ENCODE measurements at regions not wholly inside any gene's neighbourhood (a gene's known extent, or its start where the extent isn't known, plus 50 kb on each side); places are given as distances from the start of the nearest gene placed in this dataset.
"Not testable (repeated sequence)": the region's sequence is repeated elsewhere in the genome, so short reads cannot be mapped to it uniquely, and the experiment has no call there.

GRCh38 chr5:166287866-166288265 is 2003.6 kb upstream of the WWC1 start (continued):
- TF ChIP-seq ZNF646 (CRISPR knock-in tag; IDR thresholded peaks at IDR 0.05) (no peak), HCFC1 (IDR thresholded peaks at IDR 0.05; ENCODE audit: low read depth, low read length) (no peak), CBFB (CRISPR knock-in tag; IDR thresholded peaks at IDR 0.05) (no peak)

- H3K27ac ChIP-seq (ENCODE audit: extremely low read length, insufficient read depth, low read length); DNase-seq (ENCODE audit: low spot score); POLR2A ChIA-PET; H3K79me2 ChIP-seq (ENCODE audit: insufficient read depth, low read length); BruUV-seq (replicated peaks); H4K20me1 ChIP-seq (ENCODE audit: insufficient read depth, low read length); H3K4me3 ChIP-seq (replicated peaks in 1 of 3; ENCODE audit: insufficient read depth in 1 of 3, low read depth in 2 of 3, low read length in 3 of 3); FAIRE-seq; H3K9ac ChIP-seq (ENCODE audit: insufficient read depth, low read depth, low read length); H3K4me2 ChIP-seq (ENCODE audit: low read depth, low read length); intact Hi-C loops (cut with micrococcal nuclease; ENCODE audit: unreplicated experiment); CTCF ChIA-PET (ENCODE audit: low intra/inter-chr PET ratio, low total read pairs); ATAC-seq; in situ Hi-C loops (cut with HindIII; ENCODE audit: extremely low pct_ligation_motif_present, low pct_unique_long_range_greater_than_20kb); H2AFZ ChIP-seq (ENCODE audit: low read length); H3K4me1 ChIP-seq (ENCODE audit: insufficient read depth, low read length); H3K36me3 ChIP-seq (replicated peaks in 1 of 2; ENCODE audit: control insufficient read depth in 1 of 2, insufficient read depth in 2 of 2, low read length in 2 of 2); H3K27me3 ChIP-seq (ENCODE audit: control insufficient read depth in 1 of 2, insufficient read depth in 2 of 2, low read length in 2 of 2): not testable (repeated sequence)
- 8% methylated on average over 2 of the region's 2 CpGs for WGBS (ENCODE audit: low lambda C conversion rate)
- peaks cover 93% of the 10 kb centered on the region for H3K9me3 ChIP-seq (ENCODE audit: low read length)
Measured at GRCh38 chr5:166291800-166292199, 1999.6 kb upstream of the WWC1 start.
